ENCODE measurements at regions not wholly inside any gene's neighbourhood (a gene's known extent, or its start where the extent isn't known, plus 50 kb on each side); places are given as distances from the start of the nearest gene placed in this dataset.

GRCh38 chr11:79579063-79579462, 138.2 kb upstream of the TENM4 start:
- no peak for DNase-seq (ENCODE audit: low read depth, low spot score)
- Histone ChIP-seq H3K36me3 (ENCODE audit: control insufficient read depth in 2 of 2, extremely low read depth in 1 of 2, insufficient read depth in 2 of 2, low read length in 2 of 2) (no peaks in the 10 kb centered on the region), H3K4me2 (ENCODE audit: insufficient read depth, low read length) (no peak overlapping the region), H3K27ac (ENCODE audit: insufficient read depth, low read depth, low read length) (no peak overlapping the region), H3K27me3 (ENCODE audit: control insufficient read depth in 2 of 2, insufficient read depth in 2 of 2, low read length in 2 of 2) (no peaks in the 10 kb centered on the region), H3K4me3 (replicated peaks in 1 of 3; ENCODE audit: insufficient read depth in 1 of 3, low read depth in 1 of 3, low read length in 3 of 3) (no peak overlapping the region), H3K4me1 (ENCODE audit: control insufficient read depth, extremely low read depth, insufficient read depth, low read length) (no peaks in the 10 kb centered on the region), H2AFZ (ENCODE audit: low read depth, low read length) (no peak overlapping the region), H3K9me3 (replicated peaks; ENCODE audit: control insufficient read depth, insufficient read depth, low read length) (peaks cover 5% of the 10 kb centered on the region), H3K9ac (replicated peaks; ENCODE audit: extremely low read depth, insufficient read depth, low read length) (no peak overlapping the region), H3K9me1 (replicated peaks; ENCODE audit: control insufficient read depth, extremely low read depth, insufficient read depth, low read length) (no peaks in the 10 kb centered on the region), H4K20me1 (replicated peaks; ENCODE audit: control insufficient read depth, extremely low read depth, insufficient read depth, low read length) (no peaks in the 10 kb centered on the region), H3K79me2 (ENCODE audit: control insufficient read depth, insufficient read depth, low read length) (no peaks in the 10 kb centered on the region)
- intact Hi-C loops (cut with micrococcal nuclease) = no loop called here
- FAIRE-seq = no peak
- ChIA-PET CTCF (no interaction called here), POLR2A (no interaction called here)
- dilution Hi-C loops (cut with MboI; ENCODE audit: extremely low pct_ligation_motif_present, low sequenced_read_pairs) = no loop called here
- BruUV-seq (replicated peaks) = no TSS peak
- TF ChIP-seq POLR2AphosphoS5 (IDR thresholded peaks at IDR 0.05; ENCODE audit: insufficient read depth, low read depth, low read length) = no peak
- no peak for TF ChIP-seq POLR2A (IDR thresholded peaks at IDR 0.05; ENCODE audit: low read depth, low read length)
- TF ChIP-seq JUN (IDR thresholded peaks at IDR 0.05; ENCODE audit: borderline replicate concordance, insufficient read depth, insufficient read length, low read depth) = no peak
- TF ChIP-seq GATA2 (IDR thresholded peaks at IDR 0.05; ENCODE audit: insufficient read depth, insufficient read length, low read depth, low read length) = no peak
- TF ChIP-seq FOS (IDR thresholded peaks at IDR 0.05; ENCODE audit: borderline replicate concordance, insufficient read depth, low read length) = no peak
- TF ChIP-seq MYC (IDR thresholded peaks at IDR 0.05; ENCODE audit: low read depth, low read length) = no peak
- no peak for TF ChIP-seq MAX (IDR thresholded peaks at IDR 0.05; ENCODE audit: insufficient read depth, insufficient read length)
- TF ChIP-seq CTCF (IDR thresholded peaks at IDR 0.05; ENCODE audit: extremely low read depth in 1 of 2, insufficient read depth in 1 of 2, low read depth in 1 of 2, low read length in 2 of 2) = no peak
- TF ChIP-seq EZH2 (IDR thresholded peaks at IDR 0.05; ENCODE audit: borderline replicate concordance, low read depth, low read length, severe bottlenecking) = no peak
